Liver (tissue), 8 donors: ENCODE measurements at regions not wholly inside any gene's neighbourhood (a gene's known extent, or its start where the extent isn't known, plus 50 kb on each side); places are given as distances from the start of the nearest gene placed in this dataset.

Experiments used
- DNase-seq: peaks from one replicate; pipeline ENCODE4 v3.0.0-alpha.2; 2017; ENCODE audit warnings: low spot score
- H3K27ac ChIP-seq, 2 donors: one replicate each; pipeline ENCODE4 v1.7.0; 2013; ENCODE audit warnings: inconsistent platforms in 2 of 2, low read length in 2 of 2, control low read depth in 1 of 2, low read depth in 1 of 2, mild to moderate bottlenecking in 1 of 2
- H3K27me3 ChIP-seq, 4 donors: one replicate each; pipeline versions ENCODE4 v1.6.1 to v1.7.0; 2013; ENCODE audit warnings: low read length in 3 of 4, inconsistent platforms in 1 of 4, mild to moderate bottlenecking in 1 of 4, moderate library complexity in 1 of 4; ENCODE audit not compliant: control insufficient read depth in 4 of 4, insufficient read depth in 4 of 4
- H3K36me3 ChIP-seq, 4 donors: one replicate each; pipeline versions ENCODE4 v1.6.1 to v1.7.0; 2013; ENCODE audit warnings: low read length in 3 of 4, mild to moderate bottlenecking in 3 of 4, low read depth in 1 of 4, moderate library complexity in 1 of 4; ENCODE audit not compliant: control insufficient read depth in 4 of 4, insufficient read depth in 3 of 4
- H3K4me1 ChIP-seq, 4 donors: one replicate each; pipeline versions ENCODE4 v1.6.1 to v1.7.0; 2013; ENCODE audit warnings: low read length in 3 of 4, mild to moderate bottlenecking in 3 of 4, moderate library complexity in 1 of 4; ENCODE audit not compliant: control insufficient read depth in 4 of 4, insufficient read depth in 4 of 4
- H3K4me3 ChIP-seq, 3 donors: one replicate each; pipeline versions ENCODE4 v1.6.1 to v1.7.0; 2013; ENCODE audit warnings: low read length in 3 of 3, control low read depth in 1 of 3, low read depth in 1 of 3, mild to moderate bottlenecking in 1 of 3
- H3K9ac ChIP-seq, 2 donors: one replicate each; pipeline ENCODE4 v1.7.0; 2013; ENCODE audit warnings: low read length in 2 of 2, mild to moderate bottlenecking in 2 of 2, moderate library complexity in 2 of 2, control low read depth in 1 of 2, low read depth in 1 of 2
- H3K9me3 ChIP-seq, 4 donors: one replicate each; pipeline versions ENCODE4 v1.6.1 to v1.7.0; 2013; ENCODE audit warnings: low read length in 3 of 4; ENCODE audit not compliant: control insufficient read depth in 4 of 4
- EGR1 ChIP-seq, 2 donors: IDR thresholded peaks; 2 replicates each; pipeline ENCODE4 v1.6.1; 2016 to 2018; ENCODE audit warnings: antibody characterized with exemption in 2 of 2, low read depth in 2 of 2
- FOXA1 ChIP-seq: IDR thresholded peaks from 2 replicates; pipeline ENCODE4 v1.6.1; 2016; ENCODE audit warnings: antibody characterized with exemption
- FOXA2 ChIP-seq: IDR thresholded peaks from 2 replicates; pipeline ENCODE4 v1.6.1; 2016; ENCODE audit warnings: antibody characterized with exemption
- GABPA ChIP-seq, 2 donors: IDR thresholded peaks in 1 of 2; conservative IDR thresholded peaks in 1 of 2; 2 replicates each; pipeline ENCODE4 v1.6.1; 2016; ENCODE audit warnings: antibody characterized with exemption in 2 of 2, mild to moderate bottlenecking in 1 of 2, moderate library complexity in 1 of 2
- HNF4A ChIP-seq, 2 donors: conservative IDR thresholded peaks; 2 replicates each; pipeline ENCODE4 v1.6.1; 2016; ENCODE audit warnings: antibody characterized with exemption in 2 of 2, mild to moderate bottlenecking in 2 of 2
- HNF4G ChIP-seq: IDR thresholded peaks from 2 replicates; pipeline ENCODE4 v1.6.1; 2016; ENCODE audit warnings: antibody characterized with exemption
- JUND ChIP-seq, 2 donors: IDR thresholded peaks; 2 replicates each; pipeline ENCODE4 v1.6.1; 2016; ENCODE audit warnings: antibody characterized with exemption in 2 of 2
- NR2F2 ChIP-seq: IDR thresholded peaks from 2 replicates; pipeline ENCODE4 v1.6.1; 2016; ENCODE audit warnings: antibody characterized with exemption
- RAD21 ChIP-seq, 2 donors: IDR thresholded peaks; 2 replicates each; pipeline ENCODE4 v1.6.1; 2016; ENCODE audit warnings: antibody characterized with exemption in 2 of 2, mild to moderate bottlenecking in 2 of 2
- RXRA ChIP-seq, 2 donors: IDR thresholded peaks; 2 replicates each; pipeline ENCODE4 v1.6.1; 2017 to 2018; ENCODE audit warnings: antibody characterized with exemption in 2 of 2, mild to moderate bottlenecking in 1 of 2
- SP1 ChIP-seq: IDR thresholded peaks from 2 replicates; pipeline ENCODE4 v1.6.1; 2018; ENCODE audit warnings: antibody characterized with exemption, mild to moderate bottlenecking
- TAF1 ChIP-seq: conservative IDR thresholded peaks from 2 replicates; pipeline ENCODE4 v1.6.1; 2016; ENCODE audit warnings: antibody characterized with exemption, mild to moderate bottlenecking
- YY1 ChIP-seq: IDR thresholded peaks from 2 replicates; pipeline ENCODE4 v1.6.1; 2016; ENCODE audit warnings: antibody characterized with exemption, mild to moderate bottlenecking
- WGBS: extraction: QIAGEN DNeasy Blood & Tissue Kit; methylation state at CpG from one replicate; pipeline ENCODE4 v1.1.7; 2013; 5-methylcytosine and 5-hydroxymethylcytosine counted together
- TF ChIP-seq, protein P1 (sequence below): IDR thresholded peaks from 2 replicates; pipeline ENCODE4 v1.6.1; 2016; ENCODE audit warnings: antibody characterized with exemption
- TF ChIP-seq, protein P2 (sequence below): IDR thresholded peaks from 2 replicates; pipeline ENCODE4 v1.6.1; 2016; ENCODE audit warnings: antibody characterized with exemption, mild to moderate bottlenecking
- TF ChIP-seq, protein P3 (sequence below): IDR thresholded peaks from 2 replicates; pipeline ENCODE4 v1.6.1; 2016; ENCODE audit warnings: antibody characterized with exemption
- TF ChIP-seq, protein P4 (sequence below): fragments of 150-350 bp; IDR thresholded peaks from 2 replicates; pipeline ENCODE4 v1.5.1; 2017; ENCODE audit warnings: improper control_type of control experiment, low read depth, low read length; ENCODE audit not compliant: missing input control
- TF ChIP-seq, protein P5 (sequence below): IDR thresholded peaks from 2 replicates; pipeline ENCODE4 v1.6.1; 2016; ENCODE audit warnings: antibody characterized with exemption
- donor health status: healthy.
- donor health status: healthy.
- donor health status: healthy.
- donor health status: healthy.
- donor health status: healthy.

DNA sequence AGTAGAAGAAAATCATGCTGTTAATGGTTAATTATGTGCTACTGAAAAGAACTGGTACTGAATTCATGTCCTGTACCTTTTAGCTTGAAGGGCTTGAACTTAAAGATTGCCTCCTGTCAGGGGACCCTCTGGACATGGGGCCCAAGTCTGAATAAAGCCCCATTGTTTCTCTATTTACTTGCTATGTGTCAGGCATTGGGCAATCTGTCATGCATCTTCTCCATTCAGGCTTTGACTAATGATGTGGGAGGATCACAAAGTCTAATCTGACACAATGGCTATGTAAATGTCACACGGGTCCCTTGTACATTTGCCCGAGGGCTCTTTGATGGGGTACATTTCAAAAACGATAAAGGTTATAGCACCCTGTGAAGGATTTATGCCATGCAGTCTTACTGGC lies 64.0 kb upstream of the TUSC1 start:
- peaks cover 0 to 3% (median 0%) of the 10 kb centered on the region in 4 donors for H3K9me3 ChIP-seq
- TF ChIP-seq, protein P1, sequence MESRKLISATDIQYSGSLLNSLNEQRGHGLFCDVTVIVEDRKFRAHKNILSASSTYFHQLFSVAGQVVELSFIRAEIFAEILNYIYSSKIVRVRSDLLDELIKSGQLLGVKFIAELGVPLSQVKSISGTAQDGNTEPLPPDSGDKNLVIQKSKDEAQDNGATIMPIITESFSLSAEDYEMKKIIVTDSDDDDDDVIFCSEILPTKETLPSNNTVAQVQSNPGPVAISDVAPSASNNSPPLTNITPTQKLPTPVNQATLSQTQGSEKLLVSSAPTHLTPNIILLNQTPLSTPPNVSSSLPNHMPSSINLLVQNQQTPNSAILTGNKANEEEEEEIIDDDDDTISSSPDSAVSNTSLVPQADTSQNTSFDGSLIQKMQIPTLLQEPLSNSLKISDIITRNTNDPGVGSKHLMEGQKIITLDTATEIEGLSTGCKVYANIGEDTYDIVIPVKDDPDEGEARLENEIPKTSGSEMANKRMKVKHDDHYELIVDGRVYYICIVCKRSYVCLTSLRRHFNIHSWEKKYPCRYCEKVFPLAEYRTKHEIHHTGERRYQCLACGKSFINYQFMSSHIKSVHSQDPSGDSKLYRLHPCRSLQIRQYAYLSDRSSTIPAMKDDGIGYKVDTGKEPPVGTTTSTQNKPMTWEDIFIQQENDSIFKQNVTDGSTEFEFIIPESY = no peak
- TF ChIP-seq TAF1 = no peak
- TF ChIP-seq JUND (IDR thresholded peaks at IDR 0.05) = no peak
- no peak for TF ChIP-seq HNF4A (conservative IDR thresholded peaks at IDR 0.05)
- TF ChIP-seq, protein P2, sequence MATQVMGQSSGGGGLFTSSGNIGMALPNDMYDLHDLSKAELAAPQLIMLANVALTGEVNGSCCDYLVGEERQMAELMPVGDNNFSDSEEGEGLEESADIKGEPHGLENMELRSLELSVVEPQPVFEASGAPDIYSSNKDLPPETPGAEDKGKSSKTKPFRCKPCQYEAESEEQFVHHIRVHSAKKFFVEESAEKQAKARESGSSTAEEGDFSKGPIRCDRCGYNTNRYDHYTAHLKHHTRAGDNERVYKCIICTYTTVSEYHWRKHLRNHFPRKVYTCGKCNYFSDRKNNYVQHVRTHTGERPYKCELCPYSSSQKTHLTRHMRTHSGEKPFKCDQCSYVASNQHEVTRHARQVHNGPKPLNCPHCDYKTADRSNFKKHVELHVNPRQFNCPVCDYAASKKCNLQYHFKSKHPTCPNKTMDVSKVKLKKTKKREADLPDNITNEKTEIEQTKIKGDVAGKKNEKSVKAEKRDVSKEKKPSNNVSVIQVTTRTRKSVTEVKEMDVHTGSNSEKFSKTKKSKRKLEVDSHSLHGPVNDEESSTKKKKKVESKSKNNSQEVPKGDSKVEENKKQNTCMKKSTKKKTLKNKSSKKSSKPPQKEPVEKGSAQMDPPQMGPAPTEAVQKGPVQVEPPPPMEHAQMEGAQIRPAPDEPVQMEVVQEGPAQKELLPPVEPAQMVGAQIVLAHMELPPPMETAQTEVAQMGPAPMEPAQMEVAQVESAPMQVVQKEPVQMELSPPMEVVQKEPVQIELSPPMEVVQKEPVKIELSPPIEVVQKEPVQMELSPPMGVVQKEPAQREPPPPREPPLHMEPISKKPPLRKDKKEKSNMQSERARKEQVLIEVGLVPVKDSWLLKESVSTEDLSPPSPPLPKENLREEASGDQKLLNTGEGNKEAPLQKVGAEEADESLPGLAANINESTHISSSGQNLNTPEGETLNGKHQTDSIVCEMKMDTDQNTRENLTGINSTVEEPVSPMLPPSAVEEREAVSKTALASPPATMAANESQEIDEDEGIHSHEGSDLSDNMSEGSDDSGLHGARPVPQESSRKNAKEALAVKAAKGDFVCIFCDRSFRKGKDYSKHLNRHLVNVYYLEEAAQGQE = no peak
- TF ChIP-seq FOXA1 = no peak
- TF ChIP-seq GABPA (IDR thresholded peaks at IDR 0.05 in 1 of 2, conservative IDR thresholded peaks at IDR 0.05 in 1 of 2) = no peak
- no peak for TF ChIP-seq YY1
- no peak for TF ChIP-seq NR2F2
- no peak for TF ChIP-seq FOXA2
- TF ChIP-seq, protein P3, sequence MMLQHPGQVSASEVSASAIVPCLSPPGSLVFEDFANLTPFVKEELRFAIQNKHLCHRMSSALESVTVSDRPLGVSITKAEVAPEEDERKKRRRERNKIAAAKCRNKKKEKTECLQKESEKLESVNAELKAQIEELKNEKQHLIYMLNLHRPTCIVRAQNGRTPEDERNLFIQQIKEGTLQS = no peak
- no peak for TF ChIP-seq RAD21 (IDR thresholded peaks at IDR 0.05)
- TF ChIP-seq, protein P4, sequence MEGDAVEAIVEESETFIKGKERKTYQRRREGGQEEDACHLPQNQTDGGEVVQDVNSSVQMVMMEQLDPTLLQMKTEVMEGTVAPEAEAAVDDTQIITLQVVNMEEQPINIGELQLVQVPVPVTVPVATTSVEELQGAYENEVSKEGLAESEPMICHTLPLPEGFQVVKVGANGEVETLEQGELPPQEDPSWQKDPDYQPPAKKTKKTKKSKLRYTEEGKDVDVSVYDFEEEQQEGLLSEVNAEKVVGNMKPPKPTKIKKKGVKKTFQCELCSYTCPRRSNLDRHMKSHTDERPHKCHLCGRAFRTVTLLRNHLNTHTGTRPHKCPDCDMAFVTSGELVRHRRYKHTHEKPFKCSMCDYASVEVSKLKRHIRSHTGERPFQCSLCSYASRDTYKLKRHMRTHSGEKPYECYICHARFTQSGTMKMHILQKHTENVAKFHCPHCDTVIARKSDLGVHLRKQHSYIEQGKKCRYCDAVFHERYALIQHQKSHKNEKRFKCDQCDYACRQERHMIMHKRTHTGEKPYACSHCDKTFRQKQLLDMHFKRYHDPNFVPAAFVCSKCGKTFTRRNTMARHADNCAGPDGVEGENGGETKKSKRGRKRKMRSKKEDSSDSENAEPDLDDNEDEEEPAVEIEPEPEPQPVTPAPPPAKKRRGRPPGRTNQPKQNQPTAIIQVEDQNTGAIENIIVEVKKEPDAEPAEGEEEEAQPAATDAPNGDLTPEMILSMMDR = no peak
- no peak for TF ChIP-seq SP1
- TF ChIP-seq, protein P5, sequence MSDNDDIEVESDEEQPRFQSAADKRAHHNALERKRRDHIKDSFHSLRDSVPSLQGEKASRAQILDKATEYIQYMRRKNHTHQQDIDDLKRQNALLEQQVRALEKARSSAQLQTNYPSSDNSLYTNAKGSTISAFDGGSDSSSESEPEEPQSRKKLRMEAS = no peak
- no peak for TF ChIP-seq EGR1 (IDR thresholded peaks at IDR 0.05; ENCODE audit: low read depth in 2 of 2)
- TF ChIP-seq HNF4G = no peak
- TF ChIP-seq RXRA (IDR thresholded peaks at IDR 0.05) = no peak
- H3K4me1 ChIP-seq = no peaks in the 10 kb centered on the region
- no peaks in the 10 kb centered on the region for H3K27me3 ChIP-seq
- DNase-seq = no peak
- 63% methylated on average over 3 of the region's 3 CpGs for WGBS
- no peaks in the 10 kb centered on the region for H3K36me3 ChIP-seq
- no peak overlapping the region for H3K27ac ChIP-seq
- H3K9ac ChIP-seq = no peak overlapping the region
- no peak overlapping the region for H3K4me3 ChIP-seq
